IPS DF 6.9 (cell line): ENCODE measurements at regions not wholly inside any gene's neighbourhood (a gene's known extent, or its start where the extent isn't known, plus 50 kb on each side); places are given as distances from the start of the nearest gene placed in this dataset.

Experiments
- DNase-seq: peaks from one replicate; pipeline ENCODE4 v3.0.0-alpha.2; 2013; ENCODE audit warnings: low read depth, low spot score
- H3K27ac ChIP-seq: one replicate; pipeline ENCODE4 v1.5.1; 2013; ENCODE audit warnings: low read length, control low read depth
- H3K27me3 ChIP-seq: 2 replicates; pipeline ENCODE4 v1.6.1; 2013; ENCODE audit warnings: mild to moderate bottlenecking, low read length; ENCODE audit not compliant: control insufficient read depth, insufficient read depth
- H3K36me3 ChIP-seq: 2 replicates; pipeline ENCODE4 v1.6.1; 2013; ENCODE audit warnings: low read length; ENCODE audit not compliant: control insufficient read depth, insufficient read depth
- H3K4me1 ChIP-seq: 2 replicates; pipeline ENCODE4 v1.6.1; 2013; ENCODE audit warnings: low read length; ENCODE audit not compliant: control insufficient read depth, insufficient read depth
- H3K4me3 ChIP-seq: 2 replicates; pipeline ENCODE4 v1.5.1; 2013; ENCODE audit warnings: mild to moderate bottlenecking, low read length
- H3K9me3 ChIP-seq: 2 replicates; pipeline ENCODE4 v1.6.1; 2013; ENCODE audit warnings: low read length, inconsistent platforms; ENCODE audit not compliant: control insufficient read depth, insufficient read depth
- WGBS: extraction: QIAGEN DNeasy Blood & Tissue Kit; methylation state at CpG from one replicate; pipeline ENCODE4 v1.1.7; 2013; ENCODE audit warnings: mixed read lengths, missing lambda C conversion rate; ENCODE audit not compliant: insufficient read length, insufficient coverage; 5-methylcytosine and 5-hydroxymethylcytosine counted together

- H3K4me1 ChIP-seq, result no peaks in the 10 kb centered on the region
- no peaks in the 10 kb centered on the region for H3K36me3 ChIP-seq
- H3K9me3 ChIP-seq, result no peaks in the 10 kb centered on the region
- DNase-seq, result no peak
- H3K27me3 ChIP-seq, result no peaks in the 10 kb centered on the region
- H3K27ac ChIP-seq, result no peak overlapping the region
- no peak overlapping the region for H3K4me3 ChIP-seq
Observed at GRCh38 chr5:155914766-155915165, 412.2 kb upstream of the SGCD start.

- no peak for DNase-seq
- Histone ChIP-seq H3K4me3 (no peak overlapping the region), H3K36me3 (no peaks in the 10 kb centered on the region), H3K9me3 (no peaks in the 10 kb centered on the region), H3K27me3 (no peaks in the 10 kb centered on the region), H3K4me1 (no peaks in the 10 kb centered on the region), H3K27ac (no peak overlapping the region)
- WGBS, result no CpG with 5 or more reads among the region's 3 CpGs
Observed at GRCh38 chr5:155915601-155916000, 411.4 kb upstream of the SGCD start.

- no CpG with 5 or more reads among the region's 2 CpGs for WGBS
- no peak overlapping the region for H3K4me3 ChIP-seq
- no peak overlapping the region for H3K27ac ChIP-seq
- no peaks in the 10 kb centered on the region for H3K36me3 ChIP-seq
- peaks cover under 1% of the 10 kb centered on the region; the same call in 1 of the 2 replicates for H3K4me1 ChIP-seq
- H3K9me3 ChIP-seq, result no peaks in the 10 kb centered on the region
- no peaks in the 10 kb centered on the region for H3K27me3 ChIP-seq
- DNase-seq, result no peak
Observed at GRCh38 chr5:155919126-155919525, 407.8 kb upstream of the SGCD start.

- no peak for DNase-seq
- Histone ChIP-seq H3K27ac (no peak overlapping the region), H3K4me3 (no peak overlapping the region), H3K4me1 (peaks cover 1% of the 10 kb centered on the region; the same call in 1 of the 2 replicates), H3K27me3 (no peaks in the 10 kb centered on the region), H3K9me3 (no peaks in the 10 kb centered on the region), H3K36me3 (no peaks in the 10 kb centered on the region)
- WGBS, result no CpG with 5 or more reads among the region's 2 CpGs
Observed at GRCh38 chr5:155919725-155920124, 407.2 kb upstream of the SGCD start.

GRCh38 chr5:155921621-155922020, 405.3 kb upstream of the SGCD start:
- no peaks in the 10 kb centered on the region for H3K9me3 ChIP-seq
- H3K27me3 ChIP-seq, result no peaks in the 10 kb centered on the region
- no peak for DNase-seq

GRCh38 chr5:155923784-155924183, 403.2 kb upstream of the SGCD start:
- Histone ChIP-seq H3K9me3 (no peaks in the 10 kb centered on the region), H3K4me1 (peaks cover 1% of the 10 kb centered on the region; the same call in 1 of the 2 replicates), H3K27ac (no peak overlapping the region), H3K36me3 (no peaks in the 10 kb centered on the region), H3K27me3 (no peaks in the 10 kb centered on the region), H3K4me3 (no peak overlapping the region)
- no CpG with 5 or more reads among the region's 1 CpG for WGBS
- no peak for DNase-seq

More at GRCh38 chr5:155921621-155922020, 405.3 kb upstream of the SGCD start:
- Histone ChIP-seq H3K4me1 (peaks cover 1% of the 10 kb centered on the region; the same call in 1 of the 2 replicates), H3K36me3 (no peaks in the 10 kb centered on the region), H3K27ac (no peak overlapping the region), H3K4me3 (no peak overlapping the region)
- WGBS, result no CpG with 5 or more reads among the region's 3 CpGs

- Histone ChIP-seq H3K9me3 (no peaks in the 10 kb centered on the region), H3K27me3 (no peaks in the 10 kb centered on the region), H3K27ac (no peak overlapping the region), H3K4me3 (no peak overlapping the region), H3K36me3 (no peaks in the 10 kb centered on the region), H3K4me1 (peaks cover 1% of the 10 kb centered on the region; the same call in 1 of the 2 replicates)
- no peak for DNase-seq
- no CpG with 5 or more reads among the region's 3 CpGs for WGBS
Observed at GRCh38 chr5:155926031-155926430, 400.9 kb upstream of the SGCD start.

GRCh38 chr5:155926766-155927165, 400.2 kb upstream of the SGCD start:
- no CpG with 5 or more reads among the region's 2 CpGs for WGBS
- Histone ChIP-seq H3K9me3 (no peaks in the 10 kb centered on the region), H3K36me3 (no peaks in the 10 kb centered on the region), H3K4me1 (peaks cover 1% of the 10 kb centered on the region; the same call in 1 of the 2 replicates), H3K4me3 (no peak overlapping the region), H3K27me3 (no peaks in the 10 kb centered on the region), H3K27ac (no peak overlapping the region)
- no peak for DNase-seq

GRCh38 chr5:155929112-155929511, 397.9 kb upstream of the SGCD start:
- no peaks in the 10 kb centered on the region for H3K9me3 ChIP-seq
- H3K4me1 ChIP-seq, result peaks cover 1% of the 10 kb centered on the region; the same call in 1 of the 2 replicates
- H3K4me3 ChIP-seq, result no peak overlapping the region
- no peaks in the 10 kb centered on the region for H3K36me3 ChIP-seq
- DNase-seq, result no peak
- no peaks in the 10 kb centered on the region for H3K27me3 ChIP-seq
- no peak overlapping the region for H3K27ac ChIP-seq
- WGBS, result no CpG with 5 or more reads among the region's 2 CpGs

GRCh38 chr5:155934964-155935363, 392.0 kb upstream of the SGCD start:
- Histone ChIP-seq H3K4me3 (no peak overlapping the region), H3K27ac (no peak overlapping the region), H3K9me3 (no peaks in the 10 kb centered on the region), H3K4me1 (no peaks in the 10 kb centered on the region; the same call in 1 of the 2 replicates), H3K36me3 (no peaks in the 10 kb centered on the region), H3K27me3 (no peaks in the 10 kb centered on the region)
- DNase-seq, result no peak
- WGBS, result no CpG with 5 or more reads among the region's 1 CpG

GRCh38 chr5:155935723-155936122, 391.2 kb upstream of the SGCD start:
- Histone ChIP-seq H3K9me3 (no peaks in the 10 kb centered on the region), H3K4me3 (no peak overlapping the region), H3K36me3 (no peaks in the 10 kb centered on the region), H3K27me3 (no peaks in the 10 kb centered on the region), H3K27ac (no peak overlapping the region), H3K4me1 (no peaks in the 10 kb centered on the region; the same call in 1 of the 2 replicates)
- no CpG with 5 or more reads among the region's 6 CpGs for WGBS
- no peak for DNase-seq
